ENCODE measurements at regions not wholly inside any gene's neighbourhood (a gene's known extent, or its start where the extent isn't known, plus 50 kb on each side); places are given as distances from the start of the nearest gene placed in this dataset.

- ATAC-seq (ENCODE audit: low FRiP score in 2 of 2): no peak
- no peak overlapping the region for H3K27ac ChIP-seq
Measured at GRCh38 chr3:110925798-110926197, 145.8 kb upstream of the NECTIN3 start.

GRCh38 chr3:110928016-110928662 is 143.5 kb upstream of the NECTIN3 start:
- ATAC-seq (ENCODE audit: low FRiP score in 2 of 2) (no peak), DNase-seq (no peak)
- Histone ChIP-seq H3K27ac (no peak overlapping the region), H3K27me3 (no peaks in the 10 kb centered on the region), H3K4me3 (no peak overlapping the region), H3K36me3 (no peaks in the 10 kb centered on the region), H3K4me1 (no peaks in the 10 kb centered on the region), H3K9me3 (no peaks in the 10 kb centered on the region)
- no peak for TF ChIP-seq EP300 (IDR thresholded peaks at IDR 0.05)
- TF ChIP-seq CTCF (IDR thresholded peaks at IDR 0.05): no peak
- no peak for TF ChIP-seq POLR2A (IDR thresholded peaks at IDR 0.05)
- no peak for TF ChIP-seq POLR2AphosphoS5 (IDR thresholded peaks at IDR 0.05)
- 79 to 91% methylated on average over 1 of the region's 1 CpG for WGBS, 2 donors

More at GRCh38 chr3:110925798-110926197, 145.8 kb upstream of the NECTIN3 start:
- TF ChIP-seq POLR2AphosphoS5 (IDR thresholded peaks at IDR 0.05) (no peak), POLR2A (IDR thresholded peaks at IDR 0.05) (no peak), CTCF (IDR thresholded peaks at IDR 0.05) (no peak), EP300 (IDR thresholded peaks at IDR 0.05) (no peak)
- Histone ChIP-seq H3K27me3 (no peaks in the 10 kb centered on the region), H3K4me1 (no peaks in the 10 kb centered on the region), H3K9me3 (no peaks in the 10 kb centered on the region), H3K36me3 (no peaks in the 10 kb centered on the region), H3K4me3 (no peak overlapping the region)
- DNase-seq: no peak
- 72 to 85% methylated on average over 4 of the region's 4 CpGs for WGBS, 2 donors

- no peak for TF ChIP-seq POLR2AphosphoS5 (IDR thresholded peaks at IDR 0.05)
- no peak for TF ChIP-seq CTCF (IDR thresholded peaks at IDR 0.05)
- no peak for TF ChIP-seq POLR2A (IDR thresholded peaks at IDR 0.05)
- no peak for TF ChIP-seq EP300 (IDR thresholded peaks at IDR 0.05)
- Histone ChIP-seq H3K27ac (no peak overlapping the region), H3K9me3 (no peaks in the 10 kb centered on the region), H3K36me3 (no peaks in the 10 kb centered on the region), H3K27me3 (no peaks in the 10 kb centered on the region), H3K4me3 (no peak overlapping the region), H3K4me1 (no peaks in the 10 kb centered on the region)
- ATAC-seq (ENCODE audit: low FRiP score in 2 of 2): no peak
- no peak for DNase-seq
Measured at GRCh38 chr3:110929816-110930215, 141.8 kb upstream of the NECTIN3 start.

- ATAC-seq (ENCODE audit: low FRiP score in 2 of 2) (no peak), DNase-seq (no peak)
- Histone ChIP-seq H3K27ac (no peak overlapping the region), H3K27me3 (no peaks in the 10 kb centered on the region), H3K36me3 (no peaks in the 10 kb centered on the region), H3K9me3 (no peaks in the 10 kb centered on the region), H3K4me1 (no peaks in the 10 kb centered on the region), H3K4me3 (no peak overlapping the region)
- 45 to 69% methylated on average over 1 of the region's 1 CpG for WGBS, 2 donors
- TF ChIP-seq CTCF (IDR thresholded peaks at IDR 0.05): no peak
- no peak for TF ChIP-seq POLR2A (IDR thresholded peaks at IDR 0.05)
- TF ChIP-seq EP300 (IDR thresholded peaks at IDR 0.05): no peak
- TF ChIP-seq POLR2AphosphoS5 (IDR thresholded peaks at IDR 0.05): no peak
Measured at GRCh38 chr3:110932567-110932966, 139.0 kb upstream of the NECTIN3 start.

- Histone ChIP-seq H3K27ac (no peak overlapping the region), H3K36me3 (no peaks in the 10 kb centered on the region), H3K4me3 (no peak overlapping the region), H3K9me3 (no peaks in the 10 kb centered on the region), H3K27me3 (no peaks in the 10 kb centered on the region), H3K4me1 (no peaks in the 10 kb centered on the region)
- ATAC-seq (ENCODE audit: low FRiP score in 2 of 2): no peak
- DNase-seq: no peak
- no peak for TF ChIP-seq CTCF (IDR thresholded peaks at IDR 0.05)
- TF ChIP-seq POLR2AphosphoS5 (IDR thresholded peaks at IDR 0.05): no peak
- no peak for TF ChIP-seq POLR2A (IDR thresholded peaks at IDR 0.05)
- TF ChIP-seq EP300 (IDR thresholded peaks at IDR 0.05): no peak
- 80 to 85% methylated on average over 4 of the region's 4 CpGs for WGBS, 2 donors
Measured at GRCh38 chr3:110933821-110934426, 137.7 kb upstream of the NECTIN3 start.
